NCI-H1436 (cell line): ENCODE measurements at regions not wholly inside any gene's neighbourhood (a gene's known extent, or its start where the extent isn't known, plus 50 kb on each side); places are given as distances from the start of the nearest gene placed in this dataset.
"Not testable (repeated sequence)": the region's sequence is repeated elsewhere in the genome, so short reads cannot be mapped to it uniquely, and the experiment has no call there.

Experiments
- DNase-seq: peaks from one replicate; lab custom pipeline; 2025; lab: John Stamatoyannopoulos, UW

- DNase-seq = no peak
These were observed 65.6 kb upstream of the EDEM3 start for GRCh38 chr1:184820218-184820750.

- no peak for DNase-seq
These were observed 64.0 kb upstream of the EDEM3 start for GRCh38 chr1:184818646-184819045.

DNA sequence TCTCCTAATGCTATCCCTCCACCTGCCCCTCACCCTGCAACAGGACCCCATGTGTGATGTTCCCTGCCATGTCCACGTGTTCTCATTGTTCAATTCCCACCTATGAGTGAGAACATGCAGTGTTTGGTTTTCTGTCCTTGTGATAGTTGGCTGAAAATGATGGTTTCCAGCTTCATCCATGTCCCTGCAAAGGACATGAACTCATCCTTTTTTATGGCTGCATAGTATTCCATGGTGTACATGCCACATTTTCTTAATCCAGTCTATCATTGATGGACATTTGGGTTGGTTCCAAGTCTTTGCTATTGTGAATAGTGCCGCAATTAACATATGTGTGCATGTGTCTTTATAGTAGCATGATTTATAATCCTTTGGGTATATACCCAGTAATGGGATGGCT, 62.3 kb upstream of the EDEM3 start:
- DNase-seq = not testable (repeated sequence)

- no peak for DNase-seq
These were observed 59.0 kb upstream of the EDEM3 start for GRCh38 chr1:184813528-184814089.

DNA sequence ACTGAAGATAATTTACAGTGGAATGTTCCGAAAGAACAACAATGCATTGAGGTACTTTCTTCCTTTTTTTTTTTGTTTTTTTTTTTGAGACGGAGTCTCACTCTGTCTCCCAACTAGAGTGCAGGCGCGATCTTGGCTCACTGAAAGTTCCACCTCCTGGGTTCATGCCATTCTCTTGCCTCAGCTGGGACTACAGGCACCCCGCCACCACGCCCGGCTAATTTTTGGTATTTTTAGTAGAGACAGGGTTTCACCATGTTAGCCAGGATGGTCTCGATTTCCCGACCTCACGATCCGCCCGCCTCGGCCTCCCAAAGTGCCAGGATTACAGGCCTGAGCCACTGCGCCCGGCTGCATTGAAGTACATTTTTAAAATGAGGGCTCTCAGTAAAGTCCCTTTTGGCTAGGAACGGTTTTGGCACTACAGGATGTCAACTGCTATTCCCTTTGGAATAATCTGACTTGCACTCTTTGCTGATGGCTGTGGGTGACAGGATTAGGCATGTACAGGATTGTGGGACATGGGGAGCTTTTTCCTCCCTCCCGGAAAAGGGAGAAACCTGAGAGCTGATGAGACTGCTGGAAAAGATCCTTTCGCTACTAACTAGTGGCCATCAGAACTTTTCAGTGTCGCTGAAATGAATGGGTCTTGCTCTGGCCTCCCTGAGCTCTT, 56.9 kb upstream of the EDEM3 start:
- no peak for DNase-seq

DNA sequence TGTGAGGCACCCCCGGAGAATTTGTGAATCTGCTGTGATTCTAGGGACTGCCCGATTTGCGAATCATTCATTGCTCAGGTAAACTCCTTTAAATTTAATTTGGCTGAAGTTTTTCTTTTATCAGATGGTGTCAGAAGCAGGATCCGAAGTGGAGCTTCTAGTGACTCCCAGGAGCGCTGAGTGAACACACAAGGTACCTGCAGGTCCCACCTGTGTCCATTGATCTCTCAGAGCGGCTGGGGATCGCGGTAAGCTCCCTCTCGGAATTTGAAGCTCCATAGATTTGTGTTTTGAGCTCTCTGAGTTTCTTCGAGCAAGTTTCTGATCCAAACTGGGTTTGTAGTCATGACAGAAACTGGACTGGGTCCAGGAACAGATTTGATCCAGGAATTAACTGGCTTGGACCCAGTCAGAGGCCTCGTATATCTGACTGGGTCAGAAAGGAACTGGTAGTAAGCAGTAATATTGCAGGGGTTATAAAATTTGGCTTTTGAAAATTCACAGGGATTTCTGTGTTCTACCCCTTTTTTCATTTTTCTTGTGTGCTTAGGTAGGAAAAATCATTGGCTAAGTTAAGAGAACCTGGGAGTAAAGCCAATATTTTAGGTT, 56.2 kb upstream of the EDEM3 start:
- no peak for DNase-seq

DNA sequence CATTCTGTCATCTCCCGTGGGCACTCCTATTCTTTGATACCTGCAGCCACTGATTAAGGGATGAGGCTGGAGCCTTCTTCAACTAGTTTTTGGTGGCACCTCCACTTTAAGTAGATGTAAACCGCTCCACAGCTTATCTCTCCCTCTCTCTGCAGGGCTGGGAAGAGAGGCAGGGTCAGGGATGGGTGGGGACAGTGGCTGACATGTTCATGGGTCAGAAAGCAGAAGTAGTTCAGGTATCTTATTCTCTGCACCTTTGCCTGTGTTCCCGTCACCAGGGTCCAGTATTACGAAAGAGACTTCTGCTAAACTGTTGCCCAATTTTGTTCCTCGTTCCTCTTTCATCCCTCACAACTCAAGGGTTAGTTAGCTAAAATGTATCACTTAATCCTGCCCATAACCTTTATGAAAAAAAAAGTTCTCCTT, 51.7 kb upstream of the EDEM3 start:
- DNase-seq = no peak

- DNase-seq = peak; percentile 66
These were observed 51.1 kb upstream of the EDEM3 start for GRCh38 chr1:184805667-184806295.
